Naive B cell (primary cell): ENCODE measurements at regions not wholly inside any gene's neighbourhood (a gene's known extent, or its start where the extent isn't known, plus 50 kb on each side); places are given as distances from the start of the nearest gene placed in this dataset.
"Not testable (repeated sequence)": the region's sequence is repeated elsewhere in the genome, so short reads cannot be mapped to it uniquely, and the experiment has no call there.

Experiments
- ATAC-seq, 2 donors: fragments of 150-1000 bp; cut with Tn5 transposase; 2 replicates each; pipeline ENCODE4 v1.10.0; 2021; ENCODE audit warnings: low read depth in 2 of 2, mild to moderate bottlenecking in 2 of 2, moderate library complexity in 2 of 2
- DNase-seq: peaks from one replicate; pipeline ENCODE4 v3.0.0; 2022
- H3K27ac Mint-ChIP-seq, 6 donors: one replicate each; pipeline ENCODE4 v1.8.0; 2020 to 2022; ENCODE audit warnings: mild to moderate bottlenecking in 6 of 6, mixed read lengths in 6 of 6, moderate library complexity in 5 of 6, inconsistent platforms in 2 of 6
- H3K27me3 Mint-ChIP-seq, 3 donors: one replicate each; pipeline ENCODE4 v1.8.0; 2021 to 2022; ENCODE audit warnings: mixed read lengths in 3 of 3, mild to moderate bottlenecking in 1 of 3
- H3K36me3 Mint-ChIP-seq, 2 donors: one replicate each; pipeline ENCODE4 v1.8.0; 2020 to 2022; ENCODE audit warnings: mixed read lengths in 2 of 2, inconsistent platforms in 1 of 2, mild to moderate bottlenecking in 1 of 2
- H3K4me1 Mint-ChIP-seq, 3 donors: one replicate each; pipeline ENCODE4 v1.8.0; 2020 to 2022; ENCODE audit warnings: mixed read lengths in 3 of 3, inconsistent platforms in 1 of 3, mild to moderate bottlenecking in 1 of 3, moderate library complexity in 1 of 3
- H3K4me3 Mint-ChIP-seq, 8 donors: one replicate each; pipeline ENCODE4 v1.8.0; 2020 to 2022; ENCODE audit warnings: mild to moderate bottlenecking in 8 of 8, mixed read lengths in 8 of 8, moderate library complexity in 8 of 8, inconsistent platforms in 2 of 8
- H3K9me3 Mint-ChIP-seq, 7 donors: one replicate each; pipeline ENCODE4 v1.8.0; 2020 to 2022; ENCODE audit warnings: mixed read lengths in 7 of 7, mild to moderate bottlenecking in 5 of 7, inconsistent platforms in 2 of 7, moderate library complexity in 1 of 7

DNA sequence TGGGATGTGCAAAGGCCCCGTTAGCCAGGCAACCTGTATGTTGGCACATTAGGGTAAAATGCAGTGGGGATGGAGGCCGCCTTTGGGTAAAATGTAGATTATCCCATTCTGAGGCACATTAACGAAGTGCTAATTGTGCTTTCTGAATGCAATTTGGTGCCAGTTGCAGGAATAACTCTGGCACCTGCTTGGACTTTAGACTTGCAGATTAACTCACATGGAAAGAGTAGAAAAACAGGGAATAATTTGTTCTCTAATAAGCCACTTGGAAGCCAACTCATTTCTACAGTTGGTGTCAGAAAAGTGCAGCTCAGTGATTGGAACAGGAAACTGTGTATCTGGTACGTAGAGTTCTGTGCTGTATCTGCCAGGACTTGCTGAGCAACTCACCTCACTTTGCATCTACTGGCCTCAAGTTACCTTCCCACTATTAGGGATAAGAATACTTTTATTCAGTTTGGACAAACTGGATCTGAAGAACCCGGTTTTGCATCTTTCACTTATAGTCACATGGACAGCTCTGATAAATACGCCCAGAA is 377.4 kb upstream of the PODXL start:
- Mint-ChIP-seq H3K9me3 (peaks cover 0 to 15% (median 2%) of the 10 kb centered on the region in 7 donors), H3K36me3 (no peaks in the 10 kb centered on the region), H3K4me3 (no peak overlapping the region), H3K27me3 (peaks cover 0 to 5% (median 4%) of the 10 kb centered on the region in 3 donors), H3K27ac (no peak overlapping the region), H3K4me1 (no peaks in the 10 kb centered on the region)
- DNase-seq (no peak), ATAC-seq (no peak)

DNA sequence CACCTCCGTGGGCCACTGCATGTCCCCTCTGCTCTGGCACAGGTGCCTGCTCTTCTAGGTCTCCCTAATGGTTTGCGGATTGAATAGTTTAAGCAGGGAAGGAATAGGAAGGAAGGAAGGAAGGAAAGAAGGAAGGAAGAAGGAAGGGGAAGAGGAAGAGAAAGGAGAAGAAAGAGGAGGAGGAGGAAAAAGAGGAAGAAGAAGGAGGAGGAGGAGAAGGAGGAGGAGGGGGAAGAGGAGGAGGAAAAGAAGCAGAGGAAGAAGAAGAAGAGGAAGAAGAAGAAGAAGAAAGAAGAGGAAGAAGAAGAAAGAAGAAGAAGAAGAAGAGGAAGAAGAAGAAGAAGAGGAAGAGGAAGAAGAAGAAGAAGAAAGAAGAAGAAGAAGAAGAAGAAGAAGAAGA is 376.8 kb upstream of the PODXL start:
- not testable (repeated sequence) for H3K36me3 Mint-ChIP-seq, DNase-seq, H3K27ac Mint-ChIP-seq, H3K27me3 Mint-ChIP-seq, H3K4me1 Mint-ChIP-seq, ATAC-seq, H3K4me3 Mint-ChIP-seq
- peaks cover 0 to 15% (median 3%) of the 10 kb centered on the region in 7 donors for H3K9me3 Mint-ChIP-seq

DNA sequence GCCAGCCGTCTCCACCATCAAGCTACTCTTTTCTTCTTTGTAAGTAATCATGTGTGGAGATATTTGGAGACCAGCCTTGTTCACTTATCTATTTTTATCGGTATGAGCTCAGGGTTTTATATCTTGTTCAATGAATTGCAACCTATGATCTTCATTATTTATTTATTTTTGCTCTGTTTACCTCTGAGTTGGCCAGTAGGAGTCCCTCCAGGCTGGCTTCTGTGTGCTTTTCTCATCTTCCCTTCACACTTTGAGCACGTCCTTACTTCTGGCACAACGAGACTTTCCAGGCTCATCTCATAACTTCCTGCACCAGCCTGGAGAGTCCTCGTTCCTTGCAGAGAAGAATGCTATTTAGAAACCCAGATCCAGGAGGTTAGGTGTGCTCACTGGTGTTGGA is 375.8 kb upstream of the PODXL start:
- DNase-seq: no peak
- no peaks in the 10 kb centered on the region for H3K4me1 Mint-ChIP-seq
- peaks cover 0 to 15% (median 3%) of the 10 kb centered on the region in 7 donors for H3K9me3 Mint-ChIP-seq
- H3K27ac Mint-ChIP-seq: no peak overlapping the region
- H3K4me3 Mint-ChIP-seq: no peak overlapping the region
- no peaks in the 10 kb centered on the region for H3K36me3 Mint-ChIP-seq
- no peak for ATAC-seq
- peaks cover 0 to 10% (median 4%) of the 10 kb centered on the region in 3 donors for H3K27me3 Mint-ChIP-seq

DNA sequence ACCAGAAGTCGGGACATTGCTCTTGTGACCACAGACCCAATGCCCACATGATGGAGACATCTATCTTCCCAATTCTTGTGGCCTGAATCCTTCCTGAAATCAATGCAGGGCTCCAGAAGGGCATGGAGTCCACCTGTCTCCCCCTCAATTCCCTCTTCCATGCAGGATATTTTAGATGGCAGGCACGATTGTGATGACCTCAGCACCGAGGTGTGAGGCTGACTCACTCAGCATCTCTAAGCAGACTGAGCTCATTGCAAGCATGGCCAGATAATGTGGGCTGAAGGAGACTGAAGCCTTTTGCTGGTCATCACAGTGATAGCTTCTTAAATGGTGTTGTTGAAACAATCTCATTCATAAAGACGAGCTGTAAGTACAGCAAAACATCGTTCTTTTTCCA is 374.9 kb upstream of the PODXL start:
- Mint-ChIP-seq H3K36me3 (no peaks in the 10 kb centered on the region), H3K9me3 (peaks cover 0 to 15% (median 3%) of the 10 kb centered on the region in 7 donors), H3K4me1 (no peaks in the 10 kb centered on the region), H3K4me3 (no peak overlapping the region), H3K27me3 (peaks cover 0 to 8% (median 4%) of the 10 kb centered on the region in 3 donors), H3K27ac (no peak overlapping the region)
- no peak for ATAC-seq
- DNase-seq: no peak

DNA sequence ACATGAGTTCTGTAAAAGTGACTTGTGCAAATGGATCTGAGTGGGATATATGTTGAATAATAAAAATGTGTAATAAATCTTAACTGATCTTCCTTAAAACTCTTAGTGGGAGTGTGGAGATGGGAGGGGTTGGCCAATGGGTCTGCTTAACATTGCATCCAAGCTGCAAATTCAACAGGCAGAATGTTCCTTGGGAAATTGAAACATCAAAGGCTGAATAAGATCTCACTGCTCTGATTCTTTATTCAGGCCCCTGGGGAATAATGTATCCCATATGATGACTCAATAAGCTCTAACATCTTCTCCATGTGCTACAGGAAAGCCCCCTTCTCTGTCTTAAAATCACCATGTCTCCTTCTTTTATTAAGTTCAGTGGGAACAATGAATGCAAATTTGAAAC is 373.2 kb upstream of the PODXL start:
- H3K4me3 Mint-ChIP-seq: no peak overlapping the region
- H3K27me3 Mint-ChIP-seq: peaks cover 0 to 5% (median 4%) of the 10 kb centered on the region in 3 donors
- ATAC-seq: no peak
- no peaks in the 10 kb centered on the region for H3K4me1 Mint-ChIP-seq
- H3K9me3 Mint-ChIP-seq: peaks cover 0 to 15% (median 6%) of the 10 kb centered on the region in 7 donors
- H3K27ac Mint-ChIP-seq: no peak overlapping the region
- no peaks in the 10 kb centered on the region for H3K36me3 Mint-ChIP-seq
- no peak for DNase-seq

DNA sequence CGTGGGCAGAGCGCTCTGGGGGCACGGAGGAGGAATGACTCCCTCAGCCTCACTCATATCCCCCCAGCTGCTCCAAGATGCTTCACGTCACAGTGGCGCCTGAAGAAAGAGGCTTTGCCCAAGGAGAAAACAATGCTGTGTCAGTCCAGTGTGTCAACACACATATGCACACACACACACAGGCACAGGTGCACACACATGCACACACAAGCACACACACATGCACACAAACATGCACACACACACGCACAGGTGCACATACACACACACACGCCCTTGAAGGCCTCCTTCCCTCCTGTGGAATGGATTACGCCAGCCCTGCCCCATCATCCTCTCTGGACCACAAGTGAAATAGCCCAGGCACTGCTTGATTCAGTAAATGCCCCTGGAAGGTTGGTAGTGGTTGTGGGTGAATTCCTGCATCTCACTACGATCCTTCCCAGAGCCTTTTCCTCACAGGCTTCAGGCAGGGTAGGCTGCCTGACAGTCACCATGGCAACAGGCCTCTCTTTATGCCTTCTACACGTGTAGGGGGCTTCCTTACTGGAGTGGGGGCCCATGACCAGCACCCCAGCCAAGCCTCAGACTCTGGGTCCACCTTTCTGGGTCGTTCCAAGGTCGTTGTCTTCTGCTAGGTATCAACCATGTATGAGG is 371.5 kb upstream of the PODXL start:
- no peaks in the 10 kb centered on the region for H3K36me3 Mint-ChIP-seq
- DNase-seq: no peak
- H3K27ac Mint-ChIP-seq: no peak overlapping the region
- ATAC-seq: no peak
- peaks cover 0 to 5% (median 4%) of the 10 kb centered on the region in 3 donors for H3K27me3 Mint-ChIP-seq
- H3K4me1 Mint-ChIP-seq: no peaks in the 10 kb centered on the region
- no peak overlapping the region for H3K4me3 Mint-ChIP-seq
- H3K9me3 Mint-ChIP-seq: peaks cover 0 to 11% (median 5%) of the 10 kb centered on the region in 7 donors

DNA sequence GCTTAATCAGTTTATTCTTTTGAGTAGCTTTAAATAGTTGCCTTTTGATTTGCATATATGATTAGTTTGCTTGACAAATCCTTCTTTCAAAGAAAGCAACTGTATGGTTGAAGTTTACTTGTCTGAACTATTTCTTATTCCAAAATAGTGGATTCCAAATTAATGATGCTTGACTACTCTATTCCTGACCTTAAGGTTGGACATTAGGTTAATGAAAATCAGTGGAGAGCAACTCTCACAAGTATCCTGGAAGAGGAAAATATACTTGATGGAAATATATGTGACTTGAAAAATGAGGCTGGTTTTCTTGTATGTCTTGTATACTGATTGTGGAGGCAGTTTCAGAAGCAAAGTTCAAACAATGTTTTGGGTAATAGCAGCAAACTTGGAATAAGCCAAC is 369.2 kb upstream of the PODXL start:
- no peak for ATAC-seq
- no peak for DNase-seq
- Mint-ChIP-seq H3K4me3 (no peak overlapping the region), H3K36me3 (no peaks in the 10 kb centered on the region), H3K4me1 (no peaks in the 10 kb centered on the region), H3K27me3 (peaks cover 0 to 5% (median 4%) of the 10 kb centered on the region in 3 donors), H3K27ac (no peak overlapping the region), H3K9me3 (peaks cover 0 to 10% (median 5%) of the 10 kb centered on the region in 7 donors)

DNA sequence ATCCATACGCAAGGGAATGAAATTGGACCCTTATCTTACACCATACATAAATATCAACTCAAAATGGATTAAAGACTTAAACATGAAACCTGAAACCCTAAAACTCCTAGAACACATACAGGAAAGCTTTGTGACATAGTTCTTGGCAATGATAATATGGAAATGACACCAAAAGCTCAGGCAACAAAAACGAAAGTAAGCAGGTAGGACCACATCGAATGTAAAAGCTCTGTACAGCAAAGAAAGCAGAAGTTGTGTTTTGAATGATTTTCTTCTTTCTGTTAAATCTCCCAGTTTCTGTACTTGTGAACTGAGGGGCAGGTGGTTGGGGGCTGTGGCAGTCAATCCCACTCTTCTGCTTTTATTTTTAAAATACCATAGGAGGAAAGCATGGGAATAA is 368.4 kb upstream of the PODXL start:
- DNase-seq (no peak), ATAC-seq (no peak)
- Mint-ChIP-seq H3K36me3 (no peaks in the 10 kb centered on the region), H3K4me3 (no peak overlapping the region), H3K4me1 (no peaks in the 10 kb centered on the region), H3K27me3 (peaks cover 0 to 5% (median 4%) of the 10 kb centered on the region in 3 donors), H3K27ac (no peak overlapping the region), H3K9me3 (peaks cover 0 to 8% (median 5%) of the 10 kb centered on the region in 7 donors)

DNA sequence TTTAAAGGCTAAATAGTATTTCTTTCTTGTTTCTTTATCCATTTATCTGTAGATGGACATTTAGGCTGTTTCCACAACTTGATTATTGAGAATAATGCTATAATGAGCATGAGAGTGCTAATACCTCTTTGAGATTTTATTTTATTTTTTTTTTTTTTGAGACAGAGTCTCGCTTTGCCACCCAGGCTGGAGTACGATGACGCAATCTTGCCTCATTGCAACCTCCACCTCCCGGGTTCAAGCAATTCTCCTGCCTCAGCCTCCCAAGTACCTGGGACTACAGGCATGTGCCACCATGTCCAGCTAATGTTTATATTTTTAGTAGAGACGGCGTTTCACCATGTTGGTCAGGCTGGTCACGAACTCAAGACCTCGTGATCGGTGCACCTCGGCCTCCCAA is 366.5 kb upstream of the PODXL start:
- not testable (repeated sequence) for DNase-seq, H3K4me1 Mint-ChIP-seq, H3K9me3 Mint-ChIP-seq, H3K27ac Mint-ChIP-seq, H3K4me3 Mint-ChIP-seq, H3K36me3 Mint-ChIP-seq, H3K27me3 Mint-ChIP-seq, ATAC-seq

DNA sequence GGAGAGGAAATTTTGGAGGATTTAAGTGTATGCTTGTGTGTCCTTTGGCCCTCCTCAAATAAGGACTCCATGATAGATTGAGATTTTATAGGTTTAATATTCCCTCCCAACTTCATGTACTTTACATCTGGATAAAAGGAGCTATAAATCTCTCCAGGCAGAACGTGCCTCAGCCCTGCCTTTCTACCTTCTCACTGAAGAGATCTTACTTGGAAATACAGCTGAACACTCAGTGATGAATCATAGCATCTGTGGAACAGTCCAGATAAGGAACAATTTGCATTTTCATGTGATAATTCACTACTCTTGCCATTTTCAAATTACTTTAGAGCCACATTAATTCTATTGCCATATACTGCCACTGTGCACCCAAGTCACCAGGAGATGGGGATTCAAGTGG is 364.6 kb upstream of the PODXL start:
- Mint-ChIP-seq H3K4me1 (no peaks in the 10 kb centered on the region), H3K4me3 (no peak overlapping the region), H3K9me3 (peaks cover 2 to 7% (median 4%) of the 10 kb centered on the region in 7 donors), H3K27me3 (peaks cover 0 to 4% (median 0%) of the 10 kb centered on the region in 3 donors), H3K27ac (no peak overlapping the region), H3K36me3 (no peaks in the 10 kb centered on the region)
- DNase-seq (no peak), ATAC-seq (no peak)

DNA sequence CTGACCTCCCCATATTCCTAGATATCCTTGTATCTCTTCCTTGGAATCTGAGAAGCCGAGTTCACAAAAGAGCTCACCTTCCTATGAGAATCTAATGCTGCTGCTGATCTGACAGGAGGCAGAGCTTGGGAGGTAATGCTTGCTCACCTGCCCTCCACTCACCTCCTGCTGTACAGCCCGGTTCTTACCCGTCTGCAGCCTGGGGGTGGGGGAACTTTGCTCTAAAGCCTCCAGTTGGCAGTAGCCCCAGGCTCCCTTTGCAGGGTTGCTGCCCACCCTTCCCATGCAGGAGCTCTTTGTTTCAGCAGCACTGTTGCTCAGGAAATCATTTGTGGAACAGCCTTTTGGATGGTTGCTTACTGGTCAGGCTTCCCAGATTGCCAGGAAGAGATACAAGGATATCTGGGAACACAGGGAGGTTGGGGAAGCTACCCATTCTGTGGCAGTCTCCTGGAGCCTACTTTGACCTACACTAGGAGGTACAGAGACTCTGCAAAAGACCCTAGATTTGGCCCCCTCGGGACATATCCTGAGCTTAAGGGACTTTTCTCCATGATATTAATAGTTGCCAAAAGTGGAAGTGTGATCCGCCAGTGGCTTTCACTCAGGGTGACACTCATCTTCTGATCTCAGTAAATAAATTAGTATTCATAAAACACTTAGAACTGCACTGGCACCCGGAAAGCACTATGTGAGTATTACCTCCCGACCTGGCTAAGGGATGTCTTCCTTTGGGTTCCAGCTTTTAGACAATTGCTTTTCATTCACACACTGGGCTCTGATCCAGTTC is 363.7 kb upstream of the PODXL start:
- H3K27ac Mint-ChIP-seq: no peak overlapping the region
- no peak overlapping the region for H3K4me3 Mint-ChIP-seq
- no peak for DNase-seq
- no peaks in the 10 kb centered on the region for H3K4me1 Mint-ChIP-seq
- H3K9me3 Mint-ChIP-seq: peaks cover 0 to 7% (median 4%) of the 10 kb centered on the region in 7 donors
- H3K27me3 Mint-ChIP-seq: no peaks in the 10 kb centered on the region
- ATAC-seq: no peak
- no peaks in the 10 kb centered on the region for H3K36me3 Mint-ChIP-seq

DNA sequence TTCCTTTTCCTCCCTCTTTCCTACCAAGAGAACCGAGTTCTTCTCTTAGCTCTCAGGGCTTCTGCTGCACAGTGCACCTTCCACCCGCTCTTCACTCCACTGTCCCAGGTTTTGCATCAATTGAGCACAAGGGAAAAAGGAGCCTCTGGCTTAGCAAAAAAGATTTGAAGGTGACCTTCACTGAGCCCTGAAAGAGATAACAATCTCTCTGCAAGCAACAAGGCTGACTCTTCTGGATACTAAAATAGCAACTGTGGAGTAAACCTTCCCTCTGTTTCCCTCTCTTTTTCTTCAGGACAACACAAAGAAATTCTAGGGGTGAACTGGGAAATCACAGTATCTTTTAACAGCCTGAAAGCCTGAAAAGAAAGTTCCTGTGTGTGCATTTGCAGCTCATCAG is 354.7 kb upstream of the PODXL start:
- Mint-ChIP-seq H3K27ac (no peak overlapping the region), H3K4me3 (no peak overlapping the region), H3K36me3 (peaks cover 0 to 8% of the 10 kb centered on the region in 2 donors), H3K27me3 (peaks cover 26 to 63% (median 47%) of the 10 kb centered on the region in 3 donors), H3K4me1 (no peaks in the 10 kb centered on the region), H3K9me3 (peaks cover 6 to 32% (median 25%) of the 10 kb centered on the region in 7 donors)
- ATAC-seq: no peak
- no peak for DNase-seq

DNA sequence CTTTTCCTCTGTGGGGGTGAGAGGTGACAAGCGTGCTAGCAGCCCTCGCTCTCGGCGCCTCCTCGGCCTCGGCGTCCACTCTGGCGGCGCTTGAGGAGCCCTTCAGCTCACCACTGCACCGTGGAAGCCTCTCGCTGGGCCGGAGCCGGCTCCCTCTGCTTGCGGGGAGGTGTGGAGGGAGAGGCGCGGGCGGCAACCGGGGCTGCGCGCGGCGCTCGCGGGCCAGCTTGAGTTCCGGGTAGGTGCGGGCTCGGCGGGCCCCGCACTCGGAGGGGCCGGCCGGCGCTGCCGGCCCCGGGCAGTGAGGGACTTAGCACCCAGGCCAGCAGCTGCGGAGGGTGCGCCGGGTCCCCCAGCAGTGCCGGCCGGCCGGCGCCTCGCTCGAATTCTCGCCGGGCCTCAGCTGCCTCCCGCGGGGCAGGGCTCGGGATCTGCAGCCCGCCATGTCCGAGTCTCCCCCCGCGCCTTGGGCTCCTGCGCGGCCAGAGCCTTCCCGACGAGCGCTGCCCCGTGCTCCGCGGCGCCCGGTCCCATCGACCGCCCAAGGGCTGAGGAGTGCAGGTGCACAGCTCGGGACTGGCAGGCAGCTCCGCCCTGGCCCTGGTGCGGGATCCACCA is 352.8 kb upstream of the PODXL start:
- Mint-ChIP-seq H3K27ac (no peak overlapping the region), H3K27me3 (peaks cover 30 to 65% (median 47%) of the 10 kb centered on the region in 3 donors)

More for the DNA sequence above, 352.8 kb upstream of the PODXL start:
- Mint-ChIP-seq H3K4me1 (no peaks in the 10 kb centered on the region), H3K4me3 (no peak overlapping the region), H3K36me3 (peaks cover 0 to 8% of the 10 kb centered on the region in 2 donors), H3K9me3 (peaks cover 6 to 32% (median 22%) of the 10 kb centered on the region in 7 donors)
- ATAC-seq: no peak
- no peak for DNase-seq
